ENCODE measurements at regions not wholly inside any gene's neighbourhood (a gene's known extent, or its start where the extent isn't known, plus 50 kb on each side); places are given as distances from the start of the nearest gene placed in this dataset.

- no peak for DNase-seq
Measured at GRCh38 chr15:94925680-94926079, 694.3 kb downstream of the MCTP2 start.

- no peak for DNase-seq
Measured at GRCh38 chr15:94927003-94927402, 695.6 kb downstream of the MCTP2 start.

DNA sequence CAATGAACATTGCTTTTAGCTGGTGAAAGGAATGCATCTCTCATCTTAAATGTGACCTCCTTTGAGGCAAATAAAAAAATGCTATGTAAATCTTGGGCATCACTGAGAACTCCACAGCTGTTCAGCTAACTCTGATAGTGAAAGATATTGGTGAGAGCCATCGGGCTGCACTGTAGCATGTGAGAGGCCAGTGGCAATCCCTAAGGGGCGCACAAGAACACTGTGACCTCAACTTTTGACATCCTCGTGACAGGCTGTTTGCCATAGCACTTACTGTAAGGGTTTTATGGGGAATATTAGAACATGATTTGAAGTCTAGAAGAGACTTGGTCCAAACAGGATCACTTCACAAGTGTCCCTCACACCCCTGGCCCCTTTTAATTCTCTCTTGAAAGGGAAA lies 697.9 kb downstream of the MCTP2 start:
- no peak for DNase-seq

- DNase-seq: no peak
Measured at GRCh38 chr15:94930441-94930840, 699.1 kb downstream of the MCTP2 start.

DNA sequence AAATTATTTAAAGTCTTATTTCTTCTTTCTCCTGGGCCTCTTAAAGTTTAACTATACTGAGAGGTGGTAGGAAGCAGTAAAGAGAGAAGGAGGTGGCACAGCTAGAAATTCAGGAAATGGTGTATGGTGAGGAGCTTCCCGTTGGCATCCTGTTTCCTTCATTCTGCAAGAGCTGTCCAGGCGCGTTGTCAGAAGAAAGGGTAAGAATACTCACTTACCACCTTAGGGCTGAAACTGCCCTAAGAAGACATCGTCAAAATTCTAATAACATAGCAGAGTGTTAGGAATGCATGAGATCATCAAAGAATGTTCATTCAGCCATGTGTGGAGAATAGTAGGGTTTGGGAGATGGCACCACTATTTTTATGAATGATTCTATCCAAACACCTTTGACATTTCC lies 699.6 kb downstream of the MCTP2 start:
- DNase-seq: no peak

DNA sequence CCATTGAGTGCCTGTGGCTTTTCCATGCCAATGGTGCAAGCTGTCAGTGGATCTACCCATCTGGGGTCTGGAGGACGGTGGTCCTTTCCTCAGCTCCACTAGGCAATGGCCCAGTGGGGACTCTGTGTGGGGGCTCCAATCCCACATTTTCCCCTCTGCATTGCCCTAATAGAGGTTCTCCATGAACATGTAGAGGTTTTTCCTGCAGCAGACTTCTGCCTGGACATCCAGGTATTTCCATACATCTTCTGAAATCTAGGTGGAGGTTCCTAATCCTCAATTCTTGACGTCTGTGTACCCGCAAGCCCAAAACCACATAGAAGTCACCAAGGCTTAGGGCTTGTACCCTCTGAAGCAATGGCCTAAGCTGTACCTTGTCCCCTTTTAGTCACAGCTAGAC lies 703.1 kb downstream of the MCTP2 start:
- no peak for DNase-seq

- DNase-seq: no peak
Measured at GRCh38 chr15:94937242-94937641, 705.9 kb downstream of the MCTP2 start.

DNA sequence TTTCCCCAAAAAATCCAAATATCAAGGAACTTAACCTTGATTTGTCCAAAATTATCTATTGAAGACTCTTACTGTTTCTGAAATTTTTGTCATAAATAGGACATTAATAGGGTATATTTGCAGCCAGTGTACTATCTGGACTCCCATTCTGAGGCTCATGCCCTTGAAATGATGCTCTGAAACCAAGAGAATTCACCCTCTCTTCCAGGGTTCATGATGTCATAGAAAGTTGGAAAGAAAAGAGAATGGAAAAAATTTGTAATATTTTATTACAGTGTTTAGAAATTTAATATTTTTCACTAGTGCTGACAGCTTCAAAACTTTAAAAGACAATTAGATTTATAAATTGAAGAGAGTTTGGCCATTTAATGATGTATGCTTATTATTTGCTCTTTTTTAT lies 712.5 kb downstream of the MCTP2 start:
- DNase-seq: no peak

DNA sequence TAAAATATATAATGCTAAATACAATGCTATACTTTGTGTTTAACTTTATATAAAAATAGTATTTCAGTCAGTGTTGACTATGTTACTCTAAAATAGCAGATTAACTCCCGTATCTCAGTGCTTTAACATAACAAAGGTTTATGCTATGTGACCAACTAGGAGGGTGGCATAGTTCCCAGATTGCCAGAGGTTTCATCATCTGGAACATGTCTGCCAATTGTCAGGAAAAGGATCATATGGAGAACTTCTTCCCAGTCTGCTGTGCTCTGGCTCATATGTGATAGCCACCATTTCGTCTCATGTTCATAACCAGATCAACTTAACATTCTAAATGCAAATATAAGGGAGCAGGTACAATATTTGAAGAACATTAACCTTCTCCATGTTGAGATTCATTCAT lies 720.2 kb downstream of the MCTP2 start:
- DNase-seq: no peak

- no peak for DNase-seq
Measured at GRCh38 chr15:94963953-94964352, 732.6 kb downstream of the MCTP2 start.

- no peak for DNase-seq
Measured at GRCh38 chr15:94965593-94965992, 734.2 kb downstream of the MCTP2 start.

DNA sequence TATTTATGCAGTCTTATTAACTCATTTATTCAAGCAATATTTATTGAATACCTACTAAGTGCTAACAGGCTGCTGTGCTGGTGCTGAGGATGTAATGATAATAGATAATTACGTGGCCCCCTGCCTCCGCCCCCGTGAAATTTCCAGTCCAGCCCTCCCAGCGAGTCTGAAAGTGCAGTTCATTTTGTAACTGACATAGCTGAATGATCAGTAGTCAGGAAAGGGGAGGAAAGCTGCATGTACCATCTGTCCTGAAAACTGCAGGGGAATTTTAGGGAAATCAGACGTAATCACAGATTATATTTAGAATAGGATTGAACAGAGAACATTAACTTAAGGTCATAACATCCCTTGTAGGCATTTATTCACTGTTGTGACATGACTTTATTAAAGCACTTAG lies 736.8 kb downstream of the MCTP2 start:
- no peak for DNase-seq

DNA sequence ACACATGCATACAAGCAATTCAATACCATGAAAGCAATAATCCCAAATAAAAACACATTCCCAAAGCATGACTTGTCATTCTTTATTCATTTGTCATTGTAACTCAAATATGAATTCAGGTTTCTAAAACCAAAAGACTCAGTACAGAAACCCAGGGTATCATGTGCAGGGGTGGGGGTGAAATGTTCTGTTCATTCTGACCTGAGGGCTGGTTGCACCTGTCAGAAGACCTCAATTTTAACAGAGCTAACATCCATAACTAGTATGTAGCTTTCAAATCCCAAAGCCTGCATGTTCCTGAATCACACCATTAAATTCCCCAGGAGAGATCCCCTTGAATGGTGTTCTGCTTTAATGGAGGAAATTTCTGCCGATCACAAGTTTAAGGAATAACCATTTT lies 738.7 kb downstream of the MCTP2 start:
- no peak for DNase-seq

- no peak for DNase-seq
Measured at GRCh38 chr15:94970802-94971201, 739.4 kb downstream of the MCTP2 start.

DNA sequence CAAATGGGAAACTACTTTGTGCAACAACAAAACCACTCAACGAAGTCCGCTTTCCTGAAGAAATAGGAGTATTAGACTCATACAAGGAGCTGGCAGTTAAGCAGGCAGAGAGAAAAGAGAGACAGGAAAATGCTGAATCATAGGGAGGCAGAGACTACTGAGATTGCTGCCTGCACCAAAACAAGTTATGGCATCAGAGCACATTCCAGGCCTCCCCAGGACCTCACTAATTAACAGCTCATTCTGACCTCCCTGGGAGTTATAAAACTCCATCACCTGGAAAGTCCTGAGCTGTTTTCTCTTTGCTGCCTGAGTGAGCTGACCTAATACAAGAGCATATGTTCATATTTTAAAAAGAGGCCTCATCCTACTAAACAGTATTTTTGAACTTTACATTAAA lies 741.0 kb downstream of the MCTP2 start:
- DNase-seq: no peak

DNA sequence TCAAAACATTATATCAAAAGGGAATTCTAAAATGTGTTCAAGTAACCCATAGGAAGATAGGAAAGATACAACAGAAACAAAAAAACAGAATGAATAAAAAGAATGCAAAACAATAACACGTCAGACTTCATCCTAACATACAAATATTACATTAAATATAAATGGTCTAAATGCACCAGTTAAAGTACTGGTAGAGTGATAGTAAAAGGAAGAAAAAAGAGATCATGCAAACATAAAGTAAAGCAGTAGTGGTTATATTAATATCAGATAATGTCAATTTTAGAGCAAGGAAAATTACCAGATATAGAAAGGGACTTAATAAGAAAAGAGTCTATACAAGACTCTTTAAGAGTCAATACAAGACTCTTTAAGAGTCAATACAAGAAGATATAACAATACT lies 755.7 kb downstream of the MCTP2 start:
- DNase-seq: no peak

DNA sequence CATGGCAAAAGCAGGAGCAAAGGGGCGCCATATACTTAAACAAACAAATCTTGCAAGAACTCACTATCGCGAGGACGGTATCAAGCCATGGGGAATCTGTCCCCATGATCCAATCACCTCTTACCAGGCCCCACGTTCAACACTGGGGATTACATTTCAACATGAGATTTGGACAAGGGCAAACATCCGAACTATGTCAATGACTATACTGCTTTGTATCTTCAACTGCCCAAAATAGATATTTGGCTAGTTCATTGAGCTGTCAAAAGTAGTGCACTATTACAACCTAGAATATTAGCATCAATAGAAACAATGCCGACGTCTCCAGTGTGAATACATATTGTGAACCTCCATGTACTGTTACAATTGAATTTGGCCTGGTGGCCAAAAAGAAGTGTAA lies 760.4 kb downstream of the MCTP2 start:
- DNase-seq: no peak

DNA sequence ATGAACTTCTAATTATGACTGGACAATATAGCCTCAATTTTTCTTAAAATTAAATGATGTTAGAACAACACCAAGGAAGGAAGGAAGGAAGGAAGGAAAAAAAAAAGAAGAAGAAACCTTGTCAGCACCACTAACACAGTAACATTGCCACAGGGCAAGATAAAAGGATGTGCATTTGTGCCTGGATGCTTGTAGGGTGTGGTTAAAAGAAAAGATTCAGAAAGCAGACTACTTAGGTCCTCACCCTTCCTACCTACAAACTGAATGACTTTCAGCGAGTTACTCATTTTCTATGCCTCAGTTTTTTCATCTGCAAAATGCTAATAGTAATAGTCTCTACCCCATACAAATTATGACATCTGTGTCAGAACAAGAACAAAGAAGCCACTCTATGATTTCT lies 778.3 kb downstream of the MCTP2 start:
- no peak for DNase-seq

DNA sequence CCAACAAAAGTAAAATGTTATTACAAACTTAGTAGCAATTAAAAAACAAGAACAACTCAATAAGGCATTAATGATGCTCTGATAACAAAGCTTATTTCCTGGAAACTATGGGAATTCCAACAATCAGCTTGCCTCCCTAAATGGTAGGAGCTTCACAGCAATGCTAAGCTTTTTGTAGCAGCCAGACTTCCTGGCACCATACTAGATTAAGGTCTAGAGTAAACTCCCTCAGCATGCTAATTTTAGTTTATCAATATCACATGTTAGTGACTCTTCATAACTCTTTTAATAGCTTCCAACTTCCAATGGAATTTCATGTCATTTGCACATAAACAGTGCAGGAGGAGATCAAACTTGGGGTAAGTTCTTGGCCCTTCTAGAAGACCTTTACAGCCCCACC lies 782.0 kb downstream of the MCTP2 start:
- no peak for DNase-seq

- no peak for DNase-seq
Measured at GRCh38 chr15:95016511-95017229, 785.3 kb downstream of the MCTP2 start.

- DNase-seq: no peak
Measured at GRCh38 chr15:95017666-95018328, 786.4 kb downstream of the MCTP2 start.

- no peak for DNase-seq
Measured at GRCh38 chr15:95018888-95019545, 787.7 kb downstream of the MCTP2 start.

- no peak for DNase-seq
Measured at GRCh38 chr15:95019907-95020306, 788.5 kb downstream of the MCTP2 start.

DNA sequence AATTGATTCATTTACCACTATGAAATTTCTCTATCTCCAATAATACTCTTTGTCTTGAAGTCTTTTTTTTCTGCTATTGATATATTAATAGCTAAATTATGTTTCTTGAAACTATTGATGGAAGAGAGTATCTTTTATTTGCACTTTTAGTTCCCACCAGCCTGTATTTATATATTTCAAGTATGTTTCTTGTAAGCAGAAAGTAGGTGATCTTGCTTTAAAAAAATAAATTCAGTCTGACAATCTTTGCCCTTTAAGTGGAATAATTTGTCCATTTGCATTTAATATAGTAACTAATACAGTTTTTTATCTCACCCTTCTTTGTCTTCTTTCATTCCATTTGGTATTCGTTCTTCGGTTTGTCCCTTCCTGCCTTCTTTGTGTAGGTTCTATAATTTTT lies 790.5 kb downstream of the MCTP2 start:
- no peak for DNase-seq
